ENCODE measurements at regions not wholly inside any gene's neighbourhood (a gene's known extent, or its start where the extent isn't known, plus 50 kb on each side); places are given as distances from the start of the nearest gene placed in this dataset.

DNA sequence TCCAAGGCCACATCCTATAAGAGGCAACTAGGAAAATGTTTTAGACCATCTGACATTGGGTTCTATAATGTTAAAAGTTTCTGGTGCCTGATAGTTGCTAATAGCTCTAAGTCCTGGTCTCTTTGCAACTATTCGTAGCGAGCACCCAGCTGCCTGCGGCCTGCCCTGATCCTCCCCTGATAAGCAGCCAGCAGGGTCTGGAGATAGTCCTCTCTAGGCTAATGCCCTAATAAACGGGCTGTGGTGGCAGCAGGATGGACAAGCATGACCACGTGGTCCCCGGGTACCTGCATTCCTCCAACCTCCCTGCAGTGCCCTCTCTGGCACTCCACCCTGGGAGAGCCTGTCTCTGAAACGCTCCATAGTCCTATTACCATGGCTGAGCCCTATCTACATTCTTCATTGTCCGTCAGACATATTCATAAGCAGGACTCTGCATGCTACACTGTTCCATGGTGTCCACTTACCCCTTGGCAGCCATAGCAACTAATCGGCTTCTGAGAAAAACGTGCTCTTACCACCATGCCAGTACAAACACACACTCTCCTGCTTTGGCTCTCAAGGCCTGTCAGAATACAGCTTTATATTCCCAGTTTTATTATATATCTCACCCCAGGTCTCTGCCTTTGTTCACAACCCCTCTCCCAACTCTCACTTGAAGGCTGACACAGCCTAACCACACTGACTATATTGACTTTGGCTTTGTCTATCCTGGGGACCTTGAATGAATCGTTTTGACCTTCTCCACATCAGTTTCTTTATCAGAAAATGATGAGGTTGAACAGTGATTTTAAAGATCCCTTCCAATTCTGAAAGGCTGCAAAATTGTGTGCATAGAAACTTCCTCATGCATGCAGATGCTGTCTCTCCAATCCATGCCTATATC, 49.9 kb upstream of the DAPK1 start:
- TF ChIP-seq, protein P1, sequence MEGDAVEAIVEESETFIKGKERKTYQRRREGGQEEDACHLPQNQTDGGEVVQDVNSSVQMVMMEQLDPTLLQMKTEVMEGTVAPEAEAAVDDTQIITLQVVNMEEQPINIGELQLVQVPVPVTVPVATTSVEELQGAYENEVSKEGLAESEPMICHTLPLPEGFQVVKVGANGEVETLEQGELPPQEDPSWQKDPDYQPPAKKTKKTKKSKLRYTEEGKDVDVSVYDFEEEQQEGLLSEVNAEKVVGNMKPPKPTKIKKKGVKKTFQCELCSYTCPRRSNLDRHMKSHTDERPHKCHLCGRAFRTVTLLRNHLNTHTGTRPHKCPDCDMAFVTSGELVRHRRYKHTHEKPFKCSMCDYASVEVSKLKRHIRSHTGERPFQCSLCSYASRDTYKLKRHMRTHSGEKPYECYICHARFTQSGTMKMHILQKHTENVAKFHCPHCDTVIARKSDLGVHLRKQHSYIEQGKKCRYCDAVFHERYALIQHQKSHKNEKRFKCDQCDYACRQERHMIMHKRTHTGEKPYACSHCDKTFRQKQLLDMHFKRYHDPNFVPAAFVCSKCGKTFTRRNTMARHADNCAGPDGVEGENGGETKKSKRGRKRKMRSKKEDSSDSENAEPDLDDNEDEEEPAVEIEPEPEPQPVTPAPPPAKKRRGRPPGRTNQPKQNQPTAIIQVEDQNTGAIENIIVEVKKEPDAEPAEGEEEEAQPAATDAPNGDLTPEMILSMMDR (conservative IDR thresholded peaks at IDR 0.05; ENCODE audit: low read depth, low read length) = no peak
- TF ChIP-seq EZH2phosphoT487 (IDR thresholded peaks at IDR 0.05; ENCODE audit: borderline replicate concordance, low read length) (no peak), EZH2 (IDR thresholded peaks at IDR 0.05; ENCODE audit: low read length, unreplicated experiment) (no peak)

Data from PC-3 (cell line).